ENCODE measurements at regions not wholly inside any gene's neighbourhood (a gene's known extent, or its start where the extent isn't known, plus 50 kb on each side); places are given as distances from the start of the nearest gene placed in this dataset.
A peak's percentile ranks its signal among the peaks of the same experiment; 100 is the strongest.

- H3K4me3 Mint-ChIP-seq (ENCODE audit: unreplicated experiment), result no peak overlapping the region
Measured at GRCh38 chr16:17566075-17566474, 95.3 kb upstream of the XYLT1 start.

DNA sequence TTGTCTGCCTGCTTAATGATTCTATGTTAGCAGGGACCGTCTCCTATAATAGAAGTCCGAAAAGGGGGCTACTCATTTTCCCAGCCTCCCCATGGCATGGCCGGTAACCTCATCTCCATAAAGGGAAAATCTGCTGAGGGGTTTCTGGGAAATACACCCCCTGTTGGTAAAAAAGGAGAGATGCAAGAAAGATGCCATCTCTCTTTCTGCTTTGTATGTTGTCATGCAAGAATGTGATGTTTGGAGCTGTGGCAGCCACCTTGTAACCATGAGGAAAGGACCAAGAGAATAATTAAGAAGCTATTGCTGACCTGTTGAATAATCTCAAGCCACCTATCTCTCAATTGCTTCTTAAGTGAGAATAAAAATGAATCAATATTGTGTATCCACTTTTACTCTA, 94.8 kb upstream of the XYLT1 start:
- H3K4me1 Mint-ChIP-seq (ENCODE audit: low read depth, unreplicated experiment), result no peaks in the 10 kb centered on the region

More at GRCh38 chr16:17566075-17566474, 95.3 kb upstream of the XYLT1 start:
- TF ChIP-seq CTCF (IDR thresholded peaks at IDR 0.05; ENCODE audit: partially characterized antibody, unreplicated experiment), result no peak
- H3K36me3 Mint-ChIP-seq (ENCODE audit: unreplicated experiment), result peaks cover 4% of the 10 kb centered on the region
- H3K27me3 Mint-ChIP-seq (ENCODE audit: unreplicated experiment), result peaks cover 2% of the 10 kb centered on the region
- no peaks in the 10 kb centered on the region for H3K4me1 Mint-ChIP-seq (ENCODE audit: low read depth, unreplicated experiment)
- no peak overlapping the region for H3K27ac Mint-ChIP-seq (ENCODE audit: unreplicated experiment)
- no peak for DNase-seq
- no peaks in the 10 kb centered on the region for H3K9me3 Mint-ChIP-seq (ENCODE audit: unreplicated experiment)

DNA sequence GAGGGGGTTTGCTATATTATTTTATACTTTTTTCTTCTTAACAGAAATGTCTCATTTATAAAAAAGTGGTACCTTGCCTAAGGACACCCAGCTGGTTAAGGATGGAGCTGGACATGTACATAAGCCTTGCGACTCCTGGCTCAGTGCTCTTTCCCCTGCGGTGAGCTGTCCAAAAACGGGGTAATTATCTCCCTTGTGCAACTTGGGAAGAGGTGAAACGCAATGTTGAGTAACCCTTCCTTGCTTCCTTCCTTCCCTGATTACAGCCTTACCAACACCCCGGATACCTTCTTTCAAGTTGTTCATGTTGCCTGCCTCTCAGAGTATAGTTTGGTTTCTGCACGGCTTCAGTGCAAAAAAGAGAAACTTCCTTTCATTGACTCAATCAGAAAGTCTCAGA, 94.1 kb upstream of the XYLT1 start:
- Mint-ChIP-seq H3K27ac (ENCODE audit: unreplicated experiment) (no peak overlapping the region), H3K4me1 (ENCODE audit: low read depth, unreplicated experiment) (no peaks in the 10 kb centered on the region), H3K27me3 (ENCODE audit: unreplicated experiment) (peaks cover 2% of the 10 kb centered on the region), H3K36me3 (ENCODE audit: unreplicated experiment) (peaks cover 4% of the 10 kb centered on the region), H3K4me3 (ENCODE audit: unreplicated experiment) (no peak overlapping the region), H3K9me3 (ENCODE audit: unreplicated experiment) (no peaks in the 10 kb centered on the region)
- TF ChIP-seq CTCF (IDR thresholded peaks at IDR 0.05; ENCODE audit: partially characterized antibody, unreplicated experiment), result no peak
- no peak for DNase-seq

More for the DNA sequence above, 94.8 kb upstream of the XYLT1 start:
- Mint-ChIP-seq H3K9me3 (ENCODE audit: unreplicated experiment) (no peaks in the 10 kb centered on the region), H3K36me3 (ENCODE audit: unreplicated experiment) (peaks cover 4% of the 10 kb centered on the region), H3K4me3 (ENCODE audit: unreplicated experiment) (no peak overlapping the region), H3K27ac (ENCODE audit: unreplicated experiment) (no peak overlapping the region), H3K27me3 (ENCODE audit: unreplicated experiment) (peaks cover 2% of the 10 kb centered on the region)
- TF ChIP-seq CTCF (IDR thresholded peaks at IDR 0.05; ENCODE audit: partially characterized antibody, unreplicated experiment), result peak; percentile 17
- DNase-seq, result no peak

- H3K27ac Mint-ChIP-seq (ENCODE audit: unreplicated experiment), result no peak overlapping the region
- peaks cover 4% of the 10 kb centered on the region for H3K36me3 Mint-ChIP-seq (ENCODE audit: unreplicated experiment)
- peaks cover under 1% of the 10 kb centered on the region for H3K9me3 Mint-ChIP-seq (ENCODE audit: unreplicated experiment)
- H3K4me3 Mint-ChIP-seq (ENCODE audit: unreplicated experiment), result no peak overlapping the region
- peaks cover 2% of the 10 kb centered on the region for H3K27me3 Mint-ChIP-seq (ENCODE audit: unreplicated experiment)
- no peaks in the 10 kb centered on the region for H3K4me1 Mint-ChIP-seq (ENCODE audit: low read depth, unreplicated experiment)
- TF ChIP-seq CTCF (IDR thresholded peaks at IDR 0.05; ENCODE audit: partially characterized antibody, unreplicated experiment), result no peak
- DNase-seq, result no peak
Measured at GRCh38 chr16:17563323-17564091, 92.7 kb upstream of the XYLT1 start.

GRCh38 chr16:17561056-17561455, 90.3 kb upstream of the XYLT1 start:
- no peak for DNase-seq
- Mint-ChIP-seq H3K9me3 (ENCODE audit: unreplicated experiment) (peaks cover 1% of the 10 kb centered on the region), H3K4me1 (ENCODE audit: low read depth, unreplicated experiment) (no peaks in the 10 kb centered on the region), H3K27ac (ENCODE audit: unreplicated experiment) (no peak overlapping the region), H3K4me3 (ENCODE audit: unreplicated experiment) (no peak overlapping the region), H3K27me3 (ENCODE audit: unreplicated experiment) (peaks cover 2% of the 10 kb centered on the region), H3K36me3 (ENCODE audit: unreplicated experiment) (peaks cover 4% of the 10 kb centered on the region)
- TF ChIP-seq CTCF (IDR thresholded peaks at IDR 0.05; ENCODE audit: partially characterized antibody, unreplicated experiment), result no peak

Data from glutamatergic neuron (in vitro differentiated cells).